ENCODE measurements at regions not wholly inside any gene's neighbourhood (a gene's known extent, or its start where the extent isn't known, plus 50 kb on each side); places are given as distances from the start of the nearest gene placed in this dataset.

DNA sequence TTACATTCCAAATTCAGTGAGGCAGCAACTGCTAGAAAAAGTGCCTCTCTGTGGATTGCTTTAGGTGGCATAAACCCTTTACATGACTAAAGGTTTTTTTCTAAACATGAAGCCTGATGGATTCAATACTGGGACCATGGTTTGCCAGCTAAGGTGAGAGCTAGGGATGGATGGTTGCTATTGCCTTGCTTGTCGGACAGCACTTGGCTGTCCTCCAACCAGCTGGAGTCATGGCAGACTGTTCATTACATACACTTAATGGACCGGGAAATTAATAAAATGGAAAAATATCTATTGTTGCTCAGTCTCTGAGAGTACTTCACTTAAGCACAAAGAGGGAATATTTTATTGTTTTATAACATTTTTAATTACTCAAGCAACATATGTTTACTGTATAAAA lies 116.9 kb upstream of the TRPC7 start:
- TF ChIP-seq, protein P1, sequence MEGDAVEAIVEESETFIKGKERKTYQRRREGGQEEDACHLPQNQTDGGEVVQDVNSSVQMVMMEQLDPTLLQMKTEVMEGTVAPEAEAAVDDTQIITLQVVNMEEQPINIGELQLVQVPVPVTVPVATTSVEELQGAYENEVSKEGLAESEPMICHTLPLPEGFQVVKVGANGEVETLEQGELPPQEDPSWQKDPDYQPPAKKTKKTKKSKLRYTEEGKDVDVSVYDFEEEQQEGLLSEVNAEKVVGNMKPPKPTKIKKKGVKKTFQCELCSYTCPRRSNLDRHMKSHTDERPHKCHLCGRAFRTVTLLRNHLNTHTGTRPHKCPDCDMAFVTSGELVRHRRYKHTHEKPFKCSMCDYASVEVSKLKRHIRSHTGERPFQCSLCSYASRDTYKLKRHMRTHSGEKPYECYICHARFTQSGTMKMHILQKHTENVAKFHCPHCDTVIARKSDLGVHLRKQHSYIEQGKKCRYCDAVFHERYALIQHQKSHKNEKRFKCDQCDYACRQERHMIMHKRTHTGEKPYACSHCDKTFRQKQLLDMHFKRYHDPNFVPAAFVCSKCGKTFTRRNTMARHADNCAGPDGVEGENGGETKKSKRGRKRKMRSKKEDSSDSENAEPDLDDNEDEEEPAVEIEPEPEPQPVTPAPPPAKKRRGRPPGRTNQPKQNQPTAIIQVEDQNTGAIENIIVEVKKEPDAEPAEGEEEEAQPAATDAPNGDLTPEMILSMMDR (conservative IDR thresholded peaks at IDR 0.05; ENCODE audit: low read length) = no peak
- H3K4me3 ChIP-seq (ENCODE audit: low read length) = no peak overlapping the region
- DNase-seq (ENCODE audit: low read depth) = no peak

DNA sequence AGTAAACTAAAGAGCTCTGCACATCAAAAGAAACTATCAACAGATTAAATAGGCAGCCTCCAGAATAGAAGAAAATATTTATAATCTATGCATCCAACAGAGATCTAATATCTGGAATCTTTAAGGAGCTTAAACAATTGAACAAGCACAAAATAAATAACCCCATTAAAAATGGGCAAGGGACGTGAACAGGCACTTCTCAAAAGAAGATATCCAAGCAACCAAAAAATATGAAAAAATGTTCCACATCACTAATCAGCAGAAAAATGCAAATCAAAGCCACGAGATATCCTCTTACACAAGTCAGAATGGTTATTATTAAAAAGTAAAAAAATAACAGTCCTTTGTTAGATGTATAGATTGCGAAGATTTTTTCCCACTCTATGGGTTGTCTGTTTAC lies 109.1 kb upstream of the TRPC7 start:
- H3K4me3 ChIP-seq (ENCODE audit: low read length) = no peak overlapping the region
- no peak for DNase-seq (ENCODE audit: low read depth)
- TF ChIP-seq, protein P1 (conservative IDR thresholded peaks at IDR 0.05; ENCODE audit: low read length) = no peak

DNA sequence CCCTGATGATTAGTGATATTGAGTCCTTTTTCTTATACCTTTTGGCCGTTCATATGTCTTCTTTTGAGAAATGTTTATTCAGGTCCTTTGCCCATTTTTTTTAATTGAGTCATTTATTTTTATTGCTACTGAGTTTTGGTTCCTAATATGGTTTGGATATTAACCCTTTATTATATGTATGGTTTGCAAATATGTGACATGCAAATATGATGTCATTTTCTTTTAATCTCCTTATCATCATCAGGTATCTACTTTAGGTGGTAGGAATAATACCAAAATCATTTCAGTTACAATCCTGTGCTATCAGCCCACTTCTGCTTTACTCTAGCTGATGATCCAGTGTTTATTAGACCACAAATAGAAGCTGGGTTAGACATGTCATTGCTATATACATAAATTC lies 102.3 kb upstream of the TRPC7 start:
- no peak for DNase-seq (ENCODE audit: low read depth)
- TF ChIP-seq, protein P1 (conservative IDR thresholded peaks at IDR 0.05; ENCODE audit: low read length) = no peak
- H3K4me3 ChIP-seq (ENCODE audit: low read length) = no peak overlapping the region

DNA sequence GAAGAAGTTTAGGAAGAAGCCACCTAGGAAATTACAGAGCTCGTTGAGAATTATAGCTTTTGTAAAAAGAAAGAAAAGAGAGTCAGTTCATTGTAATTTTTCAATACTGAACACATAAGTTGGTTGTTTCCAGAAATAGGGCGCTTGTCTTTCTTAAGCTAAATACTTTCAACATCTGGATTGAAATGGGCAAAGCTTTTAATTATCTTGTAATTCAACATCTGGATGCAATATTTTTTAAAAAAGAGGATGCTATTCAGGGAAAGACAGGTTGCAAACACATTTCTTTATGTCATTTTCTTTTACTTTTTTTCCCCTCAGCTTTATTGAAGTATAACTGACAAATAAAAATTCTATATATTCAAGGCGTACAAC lies 100.7 kb upstream of the TRPC7 start:
- no peak overlapping the region for H3K4me3 ChIP-seq (ENCODE audit: low read length)
- TF ChIP-seq, protein P1 (conservative IDR thresholded peaks at IDR 0.05; ENCODE audit: low read length) = no peak
- no peak for DNase-seq (ENCODE audit: low read depth)

DNA sequence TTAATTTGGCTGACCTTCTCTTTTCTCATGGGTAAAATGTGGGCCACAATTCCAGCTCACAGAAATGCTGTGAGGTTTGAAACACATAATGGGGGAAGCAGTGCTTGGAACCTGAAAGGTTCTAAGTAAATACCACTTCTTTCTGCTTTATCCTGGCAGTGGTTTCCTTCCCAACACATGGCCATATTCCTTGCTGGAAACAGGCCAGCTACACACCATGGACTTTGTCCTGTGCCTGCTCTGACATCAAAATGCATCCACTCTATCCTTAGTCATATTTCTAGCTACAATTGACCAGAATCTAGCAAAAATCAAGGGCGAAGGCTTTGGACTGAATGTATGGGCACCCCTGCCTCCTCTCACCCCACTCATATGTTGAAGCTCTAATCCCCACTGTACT lies 93.1 kb upstream of the TRPC7 start:
- DNase-seq (ENCODE audit: low read depth) = no peak

DNA sequence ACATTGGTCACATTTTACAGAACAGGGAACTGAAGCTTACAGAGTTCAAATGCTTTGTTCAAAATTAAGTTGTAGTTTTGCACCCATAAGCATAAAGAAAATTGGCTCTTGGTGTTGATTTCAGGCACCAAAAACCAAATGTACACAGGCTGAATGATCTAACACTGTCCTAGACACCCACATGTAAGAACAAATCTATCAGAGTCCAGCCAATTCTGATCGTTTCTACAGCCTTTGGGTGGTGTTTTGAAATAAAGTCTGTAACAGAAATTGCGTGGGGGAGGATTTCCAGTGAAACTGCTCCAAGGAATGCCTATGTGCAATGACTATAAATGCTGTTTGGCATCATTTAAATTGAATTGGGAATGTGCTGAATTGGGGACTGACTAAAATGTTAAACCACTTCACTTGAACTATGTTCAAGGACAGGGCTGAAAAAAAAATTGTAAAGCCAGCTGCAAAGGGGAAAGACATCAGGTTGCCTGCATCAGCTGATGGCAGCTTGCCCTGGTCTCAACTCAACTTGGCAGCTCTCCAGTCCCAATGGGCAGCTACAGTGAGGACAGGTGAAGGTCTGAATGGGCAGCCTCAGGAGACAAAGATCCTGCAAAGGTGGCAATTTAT lies 92.2 kb upstream of the TRPC7 start:
- no peak for DNase-seq (ENCODE audit: low read depth)
- TF ChIP-seq, protein P1 (conservative IDR thresholded peaks at IDR 0.05; ENCODE audit: low read length) = no peak
- no peak overlapping the region for H3K4me3 ChIP-seq (ENCODE audit: low read length)

More for the DNA sequence above, 93.1 kb upstream of the TRPC7 start:
- TF ChIP-seq, protein P1 (conservative IDR thresholded peaks at IDR 0.05; ENCODE audit: low read length) = no peak
- no peak overlapping the region for H3K4me3 ChIP-seq (ENCODE audit: low read length)

DNA sequence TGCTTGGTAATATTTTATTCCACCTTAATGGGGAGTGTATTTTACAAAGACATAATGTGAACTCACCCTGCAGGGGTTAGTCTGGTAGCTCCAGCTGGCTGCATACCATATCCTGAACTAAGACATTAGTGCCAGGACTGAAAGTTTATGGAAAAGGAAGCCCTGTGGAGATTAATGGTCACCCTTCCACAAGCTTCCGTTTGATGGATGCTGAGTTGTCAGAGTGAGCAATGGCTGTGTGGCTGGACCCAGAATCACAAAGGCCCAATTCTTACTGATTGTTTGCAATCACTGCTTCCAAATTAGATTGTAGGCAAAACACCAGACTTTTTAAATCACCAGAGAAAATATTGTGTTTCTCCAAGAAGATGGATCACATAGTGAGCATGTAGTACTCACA lies 90.1 kb upstream of the TRPC7 start:
- no peak overlapping the region for H3K4me3 ChIP-seq (ENCODE audit: low read length)
- DNase-seq (ENCODE audit: low read depth) = no peak
- TF ChIP-seq, protein P1 (conservative IDR thresholded peaks at IDR 0.05; ENCODE audit: low read length) = no peak

All from AG10803 (cell line).